ENCODE measurements at regions not wholly inside any gene's neighbourhood (a gene's known extent, or its start where the extent isn't known, plus 50 kb on each side); places are given as distances from the start of the nearest gene placed in this dataset.

DNA sequence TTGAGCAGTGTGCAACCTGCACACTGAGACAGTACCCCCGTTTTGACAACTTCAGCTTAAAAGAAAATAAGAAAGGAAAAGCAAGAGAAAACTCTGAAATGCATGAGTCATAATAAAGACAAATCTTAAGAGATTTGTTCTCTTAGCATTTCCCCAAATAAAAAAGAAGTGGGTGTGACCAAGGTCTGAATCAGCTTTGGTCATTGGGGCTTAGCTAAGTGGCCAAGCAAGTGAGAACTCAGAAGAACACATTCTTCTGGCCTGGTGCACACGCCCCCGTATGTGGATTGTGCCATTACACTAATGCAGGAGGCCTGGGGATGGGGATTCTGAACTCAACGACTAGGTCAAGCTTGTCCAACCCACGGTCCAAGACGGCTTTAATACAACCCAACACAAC, 56.9 kb upstream of the PDZRN3 start:
- no peak for ATAC-seq
- WGBS (ENCODE audit: missing lambda C conversion rate), result 2% methylated on average over 6 of the region's 6 CpGs
- POLR2A ChIA-PET, result no interaction called here

DNA sequence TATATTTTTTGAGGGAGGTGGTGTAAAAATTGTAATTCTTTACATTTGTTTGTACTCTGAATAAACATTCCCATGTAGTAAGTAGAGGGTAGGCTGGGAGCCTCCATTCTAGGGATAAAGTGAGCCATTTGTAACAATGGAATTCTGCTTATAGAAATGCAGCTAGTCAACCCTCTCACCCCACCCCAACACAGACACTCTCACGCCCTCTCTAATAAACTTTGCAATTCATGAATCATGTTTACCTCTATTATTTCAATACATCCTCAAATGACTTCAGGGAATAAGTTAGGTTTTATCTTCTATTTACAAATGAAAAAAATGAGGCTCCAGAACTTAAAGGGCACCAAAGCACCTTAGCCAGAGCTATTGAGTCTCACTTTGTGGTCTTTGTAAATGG, 56.5 kb upstream of the PDZRN3 start:
- ChIA-PET POLR2A (no interaction called here), CTCF (no interaction called here)
- 0% methylated on average over 1 of the region's 1 CpG for WGBS (ENCODE audit: missing lambda C conversion rate)
- H3K4me3 ChIP-seq, result no peak overlapping the region
- ATAC-seq, result no peak
- no peaks in the 10 kb centered on the region for H3K9me3 ChIP-seq
- H3K4me1 ChIP-seq, result no peaks in the 10 kb centered on the region
- H3K4me2 ChIP-seq, result no peak overlapping the region
- FAIRE-seq, result no peak
- H3K27ac ChIP-seq, result no peak overlapping the region
- no peak for DNase-seq (ENCODE audit: low read depth in 1 of 2, low spot score in 1 of 2)
- TF ChIP-seq HOXB13 (CRISPR knock-in tag; IDR thresholded peaks at IDR 0.05; ENCODE audit: low read depth) (no peak), HOXB5 (CRISPR knock-in tag; IDR thresholded peaks at IDR 0.05) (no peak), FOSL2 (IDR thresholded peaks at IDR 0.05) (no peak), FOSL2 (CRISPR knock-in tag; IDR thresholded peaks at IDR 0.05) (no peak), RFX5 (IDR thresholded peaks at IDR 0.05) (no peak), MAZ (IDR thresholded peaks at IDR 0.05; ENCODE audit: borderline replicate concordance, low read depth, low read length) (no peak), HEYL (CRISPR knock-in tag; IDR thresholded peaks at IDR 0.05) (no peak), JUNB (IDR thresholded peaks at IDR 0.05) (no peak), HOXA7 (CRISPR knock-in tag; IDR thresholded peaks at IDR 0.05) (no peak), MAFK (IDR thresholded peaks at IDR 0.05; ENCODE audit: partially characterized antibody) (no peak), ZC3H11A (IDR thresholded peaks at IDR 0.05) (no peak), RCOR1 (IDR thresholded peaks at IDR 0.05; ENCODE audit: low read depth, low read length) (no peak), NFE2L2 (conservative IDR thresholded peaks at IDR 0.05; ENCODE audit: low read length) (no peak), KDM1A (IDR thresholded peaks at IDR 0.05; ENCODE audit: low read depth) (no peak), POLR2AphosphoS2 (conservative IDR thresholded peaks at IDR 0.05; ENCODE audit: low read length) (no peak), ZFP36 (IDR thresholded peaks at IDR 0.05; ENCODE audit: borderline replicate concordance, partially characterized antibody) (no peak), RAD21 (conservative IDR thresholded peaks at IDR 0.05 in 1 of 2, IDR thresholded peaks at IDR 0.05 in 1 of 2) (no peak), ZSCAN20 (CRISPR knock-in tag; IDR thresholded peaks at IDR 0.05) (no peak)

More for the DNA sequence above, 56.9 kb upstream of the PDZRN3 start:
- TF ChIP-seq ELK1 (IDR thresholded peaks at IDR 0.05; ENCODE audit: low read depth, low read length) (no peak), RFX5 (IDR thresholded peaks at IDR 0.05) (no peak), CHD2 (IDR thresholded peaks at IDR 0.05; ENCODE audit: low read length, partially characterized antibody) (no peak), HOXA7 (CRISPR knock-in tag; IDR thresholded peaks at IDR 0.05) (no peak), HDAC2 (IDR thresholded peaks at IDR 0.05) (no peak), E2F6 (IDR thresholded peaks at IDR 0.05; ENCODE audit: borderline replicate concordance, low read depth) (no peak), FOXS1 (CRISPR knock-in tag; IDR thresholded peaks at IDR 0.05) (no peak), ESRRA (IDR thresholded peaks at IDR 0.05; ENCODE audit: borderline replicate concordance, low read length) (no peak), NR3C1 (IDR thresholded peaks at IDR 0.05) (no peak), NPAS2 (CRISPR knock-in tag; IDR thresholded peaks at IDR 0.05; ENCODE audit: borderline replicate concordance) (no peak), ZC3H11A (IDR thresholded peaks at IDR 0.05) (no peak), REST (IDR thresholded peaks at IDR 0.05) (no peak), POLR2A (IDR thresholded peaks at IDR 0.05; ENCODE audit: low read length) (no peak)
- TF ChIP-seq, protein P1, sequence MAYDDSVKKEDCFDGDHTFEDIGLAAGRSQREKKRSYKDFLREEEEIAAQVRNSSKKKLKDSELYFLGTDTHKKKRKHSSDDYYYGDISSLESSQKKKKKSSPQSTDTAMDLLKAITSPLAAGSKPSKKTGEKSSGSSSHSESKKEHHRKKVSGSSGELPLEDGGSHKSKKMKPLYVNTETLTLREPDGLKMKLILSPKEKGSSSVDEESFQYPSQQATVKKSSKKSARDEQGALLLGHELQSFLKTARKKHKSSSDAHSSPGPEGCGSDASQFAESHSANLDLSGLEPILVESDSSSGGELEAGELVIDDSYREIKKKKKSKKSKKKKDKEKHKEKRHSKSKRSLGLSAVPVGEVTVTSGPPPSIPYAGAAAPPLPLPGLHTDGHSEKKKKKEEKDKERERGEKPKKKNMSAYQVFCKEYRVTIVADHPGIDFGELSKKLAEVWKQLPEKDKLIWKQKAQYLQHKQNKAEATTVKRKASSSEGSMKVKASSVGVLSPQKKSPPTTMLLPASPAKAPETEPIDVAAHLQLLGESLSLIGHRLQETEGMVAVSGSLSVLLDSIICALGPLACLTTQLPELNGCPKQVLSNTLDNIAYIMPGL (CRISPR knock-in tag; IDR thresholded peaks at IDR 0.05; ENCODE audit: borderline replicate concordance), result no peak
- Histone ChIP-seq H3K4me2 (no peak overlapping the region), H3K9me3 (no peaks in the 10 kb centered on the region), H3K4me1 (no peaks in the 10 kb centered on the region), H3K4me3 (no peak overlapping the region), H3K27ac (no peak overlapping the region)
- DNase-seq (ENCODE audit: low read depth in 1 of 2, low spot score in 1 of 2) (no peak), FAIRE-seq (no peak)
- CTCF ChIA-PET, result no interaction called here
